GM12878 (cell line): ENCODE measurements at regions not wholly inside any gene's neighbourhood (a gene's known extent, or its start where the extent isn't known, plus 50 kb on each side); places are given as distances from the start of the nearest gene placed in this dataset.

Source experiments
- ATAC-seq: fragments of 200-7000 bp; cut with Tn5 transposase; 3 replicates; pipeline ENCODE4 v1.9.1; 2020; ENCODE audit warnings: mild to moderate bottlenecking, moderate library complexity
- BruUV-seq: library from RNA; stranded (reverse); fragments of 400-500 nt; replicated peaks from 2 replicates; lab custom pipeline; 2021; lab: Mats Ljungman, UMichigan
- CTCF ChIA-PET: fragments of 300-600 bp; sonication (Branson Sonifier 250); formaldehyde crosslinking; extraction: SDS; loops from one replicate; lab custom pipeline; 2021; ENCODE audit warnings: inconsistent platforms; lab: Yijun Ruan, JAX
- POLR2A ChIA-PET: fragments of 350-600 bp; formaldehyde crosslinking; extraction: SDS; loops from one replicate; lab custom pipeline; 2021; ENCODE audit warnings: inconsistent platforms; lab: Charles Lee
- RAD21 ChIA-PET: fragments of 300-600 bp; sonication (Branson Sonifier 250); formaldehyde crosslinking; loops from one replicate; lab custom pipeline; 2023; ENCODE audit warnings: antibody characterized with exemption; ENCODE audit not compliant: unreplicated experiment; lab: Charles Lee
- SMC1A ChIA-PET: fragments of 300-600 bp; sonication (Branson Sonifier 250); formaldehyde crosslinking; loops from one replicate; lab custom pipeline; 2023; ENCODE audit not compliant: unreplicated experiment, uncharacterized antibody; lab: Charles Lee
- DNase-seq: peaks from one replicate; pipeline ENCODE4 v3.0.0-alpha.2; 2011; ENCODE audit warnings: low read depth, low spot score
- FAIRE-seq: peaks from 3 replicates; lab custom pipeline; 2011; peaks lifted over from hg19 to GRCh38; lab: Jason Lieb, UNC
- H2AFZ ChIP-seq: 2 replicates; pipeline ENCODE4 v1.6.0; 2011; ENCODE audit warnings: low read depth, low read length, control low read depth; ENCODE audit not compliant: control insufficient read depth
- H3K27ac ChIP-seq: 2 replicates; pipeline ENCODE4 v1.5.1; 2011; ENCODE audit warnings: control low read depth; ENCODE audit not compliant: control insufficient read depth, insufficient read depth
- H3K27me3 ChIP-seq, 2 experiments: replicated peaks in 1 of 2; 2 replicates each; pipeline versions ENCODE4 v1.6.0 to v1.6.1; 2011; ENCODE audit warnings: low read length in 1 of 2; ENCODE audit not compliant: control insufficient read depth in 2 of 2, insufficient read depth in 2 of 2
- H3K36me3 ChIP-seq, 2 experiments: 2 replicates each; pipeline ENCODE4 v1.5.1; 2011; ENCODE audit warnings: low read length in 1 of 2; ENCODE audit not compliant: control insufficient read depth in 2 of 2, insufficient read depth in 2 of 2
- H3K4me1 ChIP-seq: 2 replicates; pipeline ENCODE4 v1.6.1; 2011; ENCODE audit warnings: mild to moderate bottlenecking, low read length, moderate library complexity, mixed read lengths; ENCODE audit not compliant: control insufficient read depth, insufficient read depth
- H3K4me2 ChIP-seq: 2 replicates; pipeline ENCODE4 v1.6.0; 2011; ENCODE audit warnings: control low read depth; ENCODE audit not compliant: control insufficient read depth, insufficient read depth
- H3K4me3 ChIP-seq: fragments of 200-600 bp; sonication (generic); 2 replicates; pipeline ENCODE4 v1.5.1; 2016
- H3K79me2 ChIP-seq: 2 replicates; pipeline ENCODE4 v1.6.0; 2011; ENCODE audit warnings: low read length; ENCODE audit not compliant: control insufficient read depth, insufficient read depth
- H3K9ac ChIP-seq: 2 replicates; pipeline ENCODE4 v1.8.0; 2011; ENCODE audit warnings: low read length, control low read depth, mixed read lengths; ENCODE audit not compliant: control insufficient read depth, insufficient read depth
- H3K9me3 ChIP-seq: replicated peaks from 3 replicates; pipeline ENCODE4 v1.5.1; 2011; ENCODE audit warnings: mild to moderate bottlenecking, low read length; ENCODE audit not compliant: control insufficient read depth, insufficient read depth
- H4K20me1 ChIP-seq: 2 replicates; pipeline ENCODE4 v1.6.0; 2011; ENCODE audit not compliant: control insufficient read depth, insufficient read depth
- BMI1 ChIP-seq: fragments of 450-650 bp; IDR thresholded peaks from 2 replicates; pipeline ENCODE4 v1.6.1; 2016; ENCODE audit warnings: mild to moderate bottlenecking, moderate library complexity, borderline replicate concordance
- EZH2 ChIP-seq: IDR thresholded peaks from 2 replicates; pipeline ENCODE4 v1.6.1; 2012; ENCODE audit warnings: low read depth, mild to moderate bottlenecking, control low read depth, inconsistent platforms, low read length, borderline replicate concordance; ENCODE audit not compliant: control insufficient read depth
- KDM1A ChIP-seq: fragments of 200-600 bp; sonication (generic); IDR thresholded peaks from 2 replicates; pipeline ENCODE4 v1.6.1; 2016; ENCODE audit warnings: borderline replicate concordance
- LARP7 ChIP-seq: fragments of 450-650 bp; IDR thresholded peaks from 2 replicates; pipeline ENCODE4 v1.6.1; 2017; ENCODE audit warnings: mild to moderate bottlenecking
- NFXL1 ChIP-seq: fragments of 450-650 bp; IDR thresholded peaks from 2 replicates; pipeline ENCODE4 v1.6.1; 2017; ENCODE audit warnings: antibody characterized with exemption, mild to moderate bottlenecking, borderline replicate concordance
- PAX8 ChIP-seq: fragments of 450-650 bp; IDR thresholded peaks from 2 replicates; pipeline ENCODE4 v1.6.1; 2017; ENCODE audit warnings: mild to moderate bottlenecking, moderate library complexity
- PML ChIP-seq: IDR thresholded peaks from 2 replicates; pipeline ENCODE4 v1.6.1; 2012; ENCODE audit warnings: low read length, inconsistent platforms
- ZBTB40 ChIP-seq: fragments of 450-650 bp; IDR thresholded peaks from 2 replicates; pipeline ENCODE4 v1.6.1; 2016; ENCODE audit warnings: mild to moderate bottlenecking, moderate library complexity, borderline replicate concordance
- ZNF207 ChIP-seq: fragments of 450-650 bp; IDR thresholded peaks from 2 replicates; pipeline ENCODE4 v1.6.1; 2014; ENCODE audit warnings: antibody characterized with exemption, mild to moderate bottlenecking, borderline replicate concordance
- ZSCAN29 ChIP-seq: fragments of 450-650 bp; IDR thresholded peaks from 2 replicates; pipeline ENCODE4 v1.6.1; 2017; ENCODE audit warnings: mild to moderate bottlenecking, moderate library complexity
- WGBS: methylation state at CpG from one replicate; pipeline ENCODE4 v1.1.6; 2016; ENCODE audit warnings: low lambda C conversion rate; ENCODE audit not compliant: insufficient replicate concordance, insufficient coverage; ENCODE audit errors: missing lambda C conversion rate; 5-methylcytosine and 5-hydroxymethylcytosine counted together
- in situ Hi-C: fragments of 300-500 bp; cut with MboI; formaldehyde crosslinking; loops from 9 replicates; pipeline ENCODE4 v1.14.3; 2018; ENCODE audit warnings: mixed read lengths
- intact Hi-C: fragments of 100-400 bp; cut with micrococcal nuclease; formaldehyde crosslinking; loops from one replicate; pipeline ENCODE4 v1.14.2; 2022; ENCODE audit not compliant: unreplicated experiment

GRCh38 chr18:10244341-10244740 is 210.1 kb upstream of the APCDD1 start:
- CTCF ChIA-PET = no interaction called here
- H3K4me2 ChIP-seq = no peak overlapping the region
- no peaks in the 10 kb centered on the region for H3K9me3 ChIP-seq
- in situ Hi-C loops (no loop called here), intact Hi-C loops (no loop called here)
- DNase-seq = no peak
- no peak for FAIRE-seq
- 44% methylated on average over 8 of the region's 8 CpGs for WGBS
- no peak overlapping the region for H3K9ac ChIP-seq
- H3K79me2 ChIP-seq = no peaks in the 10 kb centered on the region
- peaks cover 0 to 2% of the 10 kb centered on the region in 2 experiments; a peak in 2 of 4 replicates for H3K27me3 ChIP-seq
- no peaks in the 10 kb centered on the region for H4K20me1 ChIP-seq
- TF ChIP-seq KDM1A (no peak), EZH2 (no peak), ZSCAN29 (no peak), ZBTB40 (no peak), LARP7 (no peak), PAX8 (no peak), NFXL1 (no peak), ZNF207 (no peak), PML (no peak), BMI1 (no peak)
- RAD21 ChIA-PET = no interaction called here
- ATAC-seq = no peak
- no peak overlapping the region for H3K27ac ChIP-seq
- H3K4me3 ChIP-seq = no peak overlapping the region
- POLR2A ChIA-PET = no interaction called here
- no peaks in the 10 kb centered on the region for H3K36me3 ChIP-seq
- SMC1A ChIA-PET = no interaction called here
- H2AFZ ChIP-seq = no peak overlapping the region
- no TSS peak for BruUV-seq
- H3K4me1 ChIP-seq = no peaks in the 10 kb centered on the region
